Stimulated activated naive CD4-positive, alpha-beta T cell (primary cell): ENCODE measurements at regions not wholly inside any gene's neighbourhood (a gene's known extent, or its start where the extent isn't known, plus 50 kb on each side); places are given as distances from the start of the nearest gene placed in this dataset.
"Not testable (repeated sequence)": the region's sequence is repeated elsewhere in the genome, so short reads cannot be mapped to it uniquely, and the experiment has no call there.

ENCODE experiments used
- DNase-seq, 6 experiments: peaks; one replicate each; lab custom pipeline; 2025; lab: John Stamatoyannopoulos, UW

DNA sequence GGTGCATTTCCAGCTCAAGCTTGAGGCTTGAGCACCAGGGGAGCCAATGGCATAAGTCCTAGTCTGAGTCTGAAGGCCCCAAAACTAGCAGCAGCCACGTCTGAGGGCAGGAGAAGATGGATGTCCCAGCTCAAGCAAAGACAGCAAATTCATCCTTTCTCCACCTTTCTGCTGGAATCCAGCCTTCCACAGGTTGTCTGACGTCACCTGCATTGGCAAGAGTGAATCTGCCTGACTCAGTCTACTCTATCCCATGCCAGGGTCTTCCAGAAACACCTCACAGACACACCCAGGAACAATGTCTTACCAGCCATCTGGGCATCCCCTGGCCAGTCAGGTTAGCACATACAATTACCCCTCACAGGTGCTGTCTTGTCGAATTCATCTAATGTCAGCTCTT lies 76.2 kb upstream of the SOX11 start:
- DNase-seq, result no peak

GRCh38 chr2:5617358-5617757 lies 74.8 kb upstream of the SOX11 start:
- no peak for DNase-seq

DNA sequence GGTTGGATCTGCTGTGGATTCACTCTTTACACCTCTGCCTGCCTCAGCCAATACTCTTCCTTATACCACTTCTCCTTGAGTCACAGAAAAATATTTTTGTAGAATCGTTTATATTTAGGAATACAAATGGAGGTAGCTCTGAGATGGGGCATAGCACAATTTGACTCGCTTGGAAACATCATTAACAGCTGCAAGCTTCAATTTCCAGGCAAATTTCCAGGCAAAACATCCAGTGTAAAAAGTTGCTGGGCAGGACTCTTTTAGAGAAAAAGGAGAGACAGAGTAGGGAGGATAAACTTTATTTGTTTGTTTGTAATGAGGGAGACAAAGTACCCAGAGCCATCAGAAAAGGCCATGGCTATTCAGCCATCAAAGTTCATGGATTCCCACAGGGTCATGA lies 74.4 kb upstream of the SOX11 start:
- DNase-seq, result no peak

- DNase-seq, result no peak
These were observed 73.9 kb upstream of the SOX11 start for GRCh38 chr2:5618271-5618670.

DNA sequence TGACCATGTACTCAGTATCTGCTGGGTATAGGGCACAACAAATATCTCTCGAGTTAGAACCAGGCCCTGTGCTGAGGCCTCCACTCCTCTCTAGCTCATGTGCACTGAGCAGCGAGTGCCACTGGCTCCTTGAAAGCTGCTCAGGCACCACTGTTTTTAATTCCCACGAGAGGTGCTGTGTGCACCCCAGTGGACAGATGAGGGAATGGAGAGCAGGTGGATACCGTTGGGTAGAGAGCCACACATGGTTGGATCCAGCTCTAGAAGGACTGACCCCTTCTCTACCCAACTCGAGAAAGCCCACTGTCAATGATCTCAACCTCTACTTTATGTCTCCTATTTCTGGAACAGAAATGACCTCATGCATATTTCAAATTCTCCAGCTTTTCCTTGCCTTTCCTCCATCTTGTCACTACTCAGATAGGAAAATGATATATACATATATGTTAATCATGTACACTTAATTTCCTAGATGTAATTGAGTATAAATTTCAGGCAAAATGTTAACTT lies 66.6 kb upstream of the SOX11 start:
- not testable (repeated sequence) for DNase-seq

GRCh38 chr2:5628484-5628883 lies 63.7 kb upstream of the SOX11 start:
- DNase-seq, result not testable (repeated sequence)

GRCh38 chr2:5629510-5629909 lies 62.7 kb upstream of the SOX11 start:
- DNase-seq, result not testable (repeated sequence)

DNA sequence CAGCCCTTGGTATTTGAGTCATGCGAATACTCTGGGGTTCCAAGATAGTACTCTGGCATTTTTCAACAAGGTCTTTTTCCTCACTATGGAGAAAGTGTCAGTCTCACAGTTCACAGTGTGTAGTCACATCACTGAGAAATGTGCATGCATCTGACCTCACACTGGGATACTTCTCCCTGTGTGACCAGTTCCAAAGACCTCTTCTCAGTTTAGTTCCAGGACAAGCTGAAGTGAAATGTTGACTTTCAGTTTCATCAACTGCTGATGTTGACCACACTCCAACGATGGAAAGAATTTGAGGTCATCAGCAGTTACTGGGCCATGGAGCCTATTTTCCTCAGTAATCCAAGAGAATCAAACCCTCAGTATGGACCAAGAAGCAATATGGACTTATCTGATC lies 55.1 kb upstream of the SOX11 start:
- DNase-seq, result not testable (repeated sequence)
